Endothelial cell of umbilical vein (primary cell): ENCODE measurements at regions not wholly inside any gene's neighbourhood (a gene's known extent, or its start where the extent isn't known, plus 50 kb on each side); places are given as distances from the start of the nearest gene placed in this dataset.

Experiments
- EZH2 ChIP-seq: IDR thresholded peaks from 2 replicates; pipeline ENCODE4 v1.6.1; 2012; ENCODE audit warnings: borderline replicate concordance, low read depth, mild to moderate bottlenecking, moderate library complexity, low read length, inconsistent platforms; ENCODE audit not compliant: severe bottlenecking
- GATA2 ChIP-seq: IDR thresholded peaks from 2 replicates; pipeline ENCODE4 v1.7.0; 2011; ENCODE audit warnings: low read depth, mild to moderate bottlenecking, moderate library complexity, mixed read lengths, low read length; ENCODE audit not compliant: insufficient read length, insufficient read depth
- MAX ChIP-seq: IDR thresholded peaks from 2 replicates; pipeline ENCODE4 v1.6.1; 2011; ENCODE audit not compliant: insufficient read depth, insufficient read length
- MYC ChIP-seq: IDR thresholded peaks from one replicate; pipeline ENCODE4 v1.6.1; 2011; ENCODE audit warnings: mild to moderate bottlenecking, low read depth, low read length
- POLR2A ChIP-seq: IDR thresholded peaks from 2 replicates; pipeline ENCODE4 v1.6.1; 2012; ENCODE audit warnings: low read depth, mild to moderate bottlenecking, control low read depth, low read length
- TF ChIP-seq, protein P1 (sequence below), 2 donors: IDR thresholded peaks; 1 replicate in 1 of 2; 2 replicates in 1 of 2; pipeline ENCODE4 v1.5.1; 2011; ENCODE audit warnings: low read length in 2 of 2, mild to moderate bottlenecking in 2 of 2, moderate library complexity in 2 of 2, control low read depth in 1 of 2, inconsistent platforms in 1 of 2, low read depth in 1 of 2; ENCODE audit not compliant: insufficient read depth in 1 of 2; ENCODE audit errors: extremely low read depth in 1 of 2

GRCh38 chr10:80702143-80702542, 164.4 kb downstream of the SH2D4B start:
- TF ChIP-seq, protein P1, sequence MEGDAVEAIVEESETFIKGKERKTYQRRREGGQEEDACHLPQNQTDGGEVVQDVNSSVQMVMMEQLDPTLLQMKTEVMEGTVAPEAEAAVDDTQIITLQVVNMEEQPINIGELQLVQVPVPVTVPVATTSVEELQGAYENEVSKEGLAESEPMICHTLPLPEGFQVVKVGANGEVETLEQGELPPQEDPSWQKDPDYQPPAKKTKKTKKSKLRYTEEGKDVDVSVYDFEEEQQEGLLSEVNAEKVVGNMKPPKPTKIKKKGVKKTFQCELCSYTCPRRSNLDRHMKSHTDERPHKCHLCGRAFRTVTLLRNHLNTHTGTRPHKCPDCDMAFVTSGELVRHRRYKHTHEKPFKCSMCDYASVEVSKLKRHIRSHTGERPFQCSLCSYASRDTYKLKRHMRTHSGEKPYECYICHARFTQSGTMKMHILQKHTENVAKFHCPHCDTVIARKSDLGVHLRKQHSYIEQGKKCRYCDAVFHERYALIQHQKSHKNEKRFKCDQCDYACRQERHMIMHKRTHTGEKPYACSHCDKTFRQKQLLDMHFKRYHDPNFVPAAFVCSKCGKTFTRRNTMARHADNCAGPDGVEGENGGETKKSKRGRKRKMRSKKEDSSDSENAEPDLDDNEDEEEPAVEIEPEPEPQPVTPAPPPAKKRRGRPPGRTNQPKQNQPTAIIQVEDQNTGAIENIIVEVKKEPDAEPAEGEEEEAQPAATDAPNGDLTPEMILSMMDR (IDR thresholded peaks at IDR 0.05; ENCODE audit: extremely low read depth in 1 of 2, insufficient read depth in 1 of 2, low read depth in 1 of 2, low read length in 2 of 2): no peak
- TF ChIP-seq MYC (no peak), EZH2 (no peak), MAX (no peak), POLR2A (no peak), GATA2 (no peak)
